ENCODE measurements at regions not wholly inside any gene's neighbourhood (a gene's known extent, or its start where the extent isn't known, plus 50 kb on each side); places are given as distances from the start of the nearest gene placed in this dataset.

GRCh38 chr7:51645702-51646298 lies 329.2 kb upstream of the COBL start:
- H3K4me3 ChIP-seq (ENCODE audit: low read depth, low read length), result no peak overlapping the region
- no peak for DNase-seq (ENCODE audit: low read depth)
- TF ChIP-seq CTCF (IDR thresholded peaks at IDR 0.05; ENCODE audit: low read depth, low read length, missing control alignments), result no peak

GRCh38 chr7:51645255-51645654 lies 328.6 kb upstream of the COBL start:
- no peak for TF ChIP-seq CTCF (IDR thresholded peaks at IDR 0.05; ENCODE audit: low read depth, low read length, missing control alignments)
- no peak overlapping the region for H3K4me3 ChIP-seq (ENCODE audit: low read depth, low read length)
- DNase-seq (ENCODE audit: low read depth), result no peak

- H3K4me3 ChIP-seq (ENCODE audit: low read depth, low read length), result no peak overlapping the region
- no peak for TF ChIP-seq CTCF (IDR thresholded peaks at IDR 0.05; ENCODE audit: low read depth, low read length, missing control alignments)
- DNase-seq (ENCODE audit: low read depth), result no peak
These were observed 327.6 kb upstream of the COBL start for GRCh38 chr7:51644216-51644615.

- DNase-seq (ENCODE audit: low read depth), result no peak
- no peak overlapping the region for H3K4me3 ChIP-seq (ENCODE audit: low read depth, low read length)
These were observed 324.2 kb upstream of the COBL start for GRCh38 chr7:51640841-51641240.

GRCh38 chr7:51639661-51640334 lies 323.2 kb upstream of the COBL start:
- TF ChIP-seq CTCF (IDR thresholded peaks at IDR 0.05; ENCODE audit: low read depth, low read length, missing control alignments), result no peak
- DNase-seq (ENCODE audit: low read depth), result no peak
- H3K4me3 ChIP-seq (ENCODE audit: low read depth, low read length), result no peak overlapping the region

More at GRCh38 chr7:51640841-51641240, 324.2 kb upstream of the COBL start:
- TF ChIP-seq CTCF (IDR thresholded peaks at IDR 0.05; ENCODE audit: low read depth, low read length, missing control alignments), result no peak

- no peak for TF ChIP-seq CTCF (IDR thresholded peaks at IDR 0.05; ENCODE audit: low read depth, low read length, missing control alignments)
- no peak for DNase-seq (ENCODE audit: low read depth)
- no peak overlapping the region for H3K4me3 ChIP-seq (ENCODE audit: low read depth, low read length)
These were observed 319.9 kb upstream of the COBL start for GRCh38 chr7:51636503-51636902.

- no peak for DNase-seq (ENCODE audit: low read depth)
- no peak overlapping the region for H3K4me3 ChIP-seq (ENCODE audit: low read depth, low read length)
- TF ChIP-seq CTCF (IDR thresholded peaks at IDR 0.05; ENCODE audit: low read depth, low read length, missing control alignments), result no peak
These were observed 319.2 kb upstream of the COBL start for GRCh38 chr7:51635775-51636174.
